ENCODE measurements at regions not wholly inside any gene's neighbourhood (a gene's known extent, or its start where the extent isn't known, plus 50 kb on each side); places are given as distances from the start of the nearest gene placed in this dataset.
"Not testable (repeated sequence)": the region's sequence is repeated elsewhere in the genome, so short reads cannot be mapped to it uniquely, and the experiment has no call there.

- Histone ChIP-seq H3K9me3 (no peaks in the 10 kb centered on the region), H3K4me2 (no peak overlapping the region), H3K4me3 (ENCODE audit: low read depth in 2 of 2, low read length in 1 of 2) (no peak overlapping the region), H3K27me3 (ENCODE audit: insufficient read depth) (no peaks in the 10 kb centered on the region), H3K36me3 (replicated peaks in 1 of 2; ENCODE audit: control insufficient read depth in 1 of 2, insufficient read depth in 2 of 2, low read length in 1 of 2) (no peaks in the 10 kb centered on the region), H3K9me2 (no peaks in the 10 kb centered on the region), H4K20me1 (ENCODE audit: insufficient read depth) (no peaks in the 10 kb centered on the region), H3K9ac (no peak overlapping the region), H3K4me1 (ENCODE audit: control insufficient read depth in 1 of 2, insufficient read depth in 2 of 2, low read depth in 1 of 2, low read length in 1 of 2) (no peaks in the 10 kb centered on the region), H3K27ac (ENCODE audit: low read depth in 2 of 2, low read length in 1 of 2) (no peak overlapping the region), H2AFZ (ENCODE audit: low read depth) (no peak overlapping the region), H3K79me2 (ENCODE audit: insufficient read depth) (no peaks in the 10 kb centered on the region), H3F3A (replicated peaks; ENCODE audit: insufficient read depth) (no peaks in the 10 kb centered on the region)
- no peak for DNase-seq
- POLR2A ChIA-PET: no interaction called here
- no peak for TF ChIP-seq REST (IDR thresholded peaks at IDR 0.05; ENCODE audit: low read depth, low read length)
- no peak for TF ChIP-seq FOXJ3 (CRISPR knock-in tag; IDR thresholded peaks at IDR 0.05)
- 87% methylated on average over 1 of the region's 1 CpG for WGBS (ENCODE audit: low lambda C conversion rate)
- CTCF ChIA-PET: no interaction called here
These were observed 437.1 kb upstream of the CBLB start for GRCh38 chr3:106305882-106306435.

DNA sequence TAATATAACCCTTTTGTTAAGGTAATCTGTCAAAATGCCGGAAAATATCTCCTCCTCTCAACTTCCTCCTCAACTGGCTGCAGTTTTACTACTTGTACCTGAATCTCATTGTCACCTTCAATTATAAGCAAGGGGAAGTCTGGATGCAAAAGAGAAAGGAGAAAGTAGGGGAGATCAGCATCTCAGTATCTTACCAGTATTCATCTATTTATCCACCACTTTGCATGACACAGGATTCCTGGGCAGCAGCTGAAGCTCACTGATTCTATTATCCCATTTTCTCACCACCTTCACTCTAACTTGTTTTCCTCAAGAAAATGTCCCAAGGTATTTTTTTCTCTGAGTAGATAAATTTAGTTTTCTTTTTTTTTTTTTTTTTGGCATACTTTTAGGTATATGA is 440.5 kb upstream of the CBLB start:
- no peaks in the 10 kb centered on the region for H3K27me3 ChIP-seq (ENCODE audit: insufficient read depth)
- DNase-seq: no peak
- H3K4me3 ChIP-seq (ENCODE audit: low read depth in 2 of 2, low read length in 1 of 2): no peak overlapping the region
- no peak overlapping the region for H3K9ac ChIP-seq
- no peak overlapping the region for H3K27ac ChIP-seq (ENCODE audit: low read depth in 2 of 2, low read length in 1 of 2)
- WGBS (ENCODE audit: low lambda C conversion rate): 93% methylated on average over 1 of the region's 1 CpG
- no peaks in the 10 kb centered on the region for H3K36me3 ChIP-seq (replicated peaks in 1 of 2; ENCODE audit: control insufficient read depth in 1 of 2, insufficient read depth in 2 of 2, low read length in 1 of 2)
- ChIA-PET CTCF (interaction anchor here (0.7 kb wide), 1 partner anchor 17 kb away, joined by 3 read pairs; no protein-coding TSS in a partner anchor), POLR2A (no interaction called here)
- H2AFZ ChIP-seq (ENCODE audit: low read depth): no peak overlapping the region
- no peaks in the 10 kb centered on the region for H3F3A ChIP-seq (replicated peaks; ENCODE audit: insufficient read depth)
- H4K20me1 ChIP-seq (ENCODE audit: insufficient read depth): no peaks in the 10 kb centered on the region
- TF ChIP-seq FOSL2 (IDR thresholded peaks at IDR 0.05; ENCODE audit: borderline replicate concordance, low read depth) (no peak), NFIC (IDR thresholded peaks at IDR 0.05; ENCODE audit: borderline replicate concordance) (no peak), RCOR1 (IDR thresholded peaks at IDR 0.05; ENCODE audit: low read length) (no peak), NRF1 (IDR thresholded peaks at IDR 0.05; ENCODE audit: low read depth, low read length) (no peak), GATA2 (CRISPR knock-in tag; IDR thresholded peaks at IDR 0.05) (no peak), RXRA (IDR thresholded peaks at IDR 0.05; ENCODE audit: borderline replicate concordance, low read depth) (no peak), ZBTB33 (IDR thresholded peaks at IDR 0.05; ENCODE audit: borderline replicate concordance, low read depth) (no peak), YY1 (IDR thresholded peaks at IDR 0.05; ENCODE audit: low read depth) (no peak), FOXM1 (IDR thresholded peaks at IDR 0.05; ENCODE audit: low read depth) (no peak)
- TF ChIP-seq, protein P1, sequence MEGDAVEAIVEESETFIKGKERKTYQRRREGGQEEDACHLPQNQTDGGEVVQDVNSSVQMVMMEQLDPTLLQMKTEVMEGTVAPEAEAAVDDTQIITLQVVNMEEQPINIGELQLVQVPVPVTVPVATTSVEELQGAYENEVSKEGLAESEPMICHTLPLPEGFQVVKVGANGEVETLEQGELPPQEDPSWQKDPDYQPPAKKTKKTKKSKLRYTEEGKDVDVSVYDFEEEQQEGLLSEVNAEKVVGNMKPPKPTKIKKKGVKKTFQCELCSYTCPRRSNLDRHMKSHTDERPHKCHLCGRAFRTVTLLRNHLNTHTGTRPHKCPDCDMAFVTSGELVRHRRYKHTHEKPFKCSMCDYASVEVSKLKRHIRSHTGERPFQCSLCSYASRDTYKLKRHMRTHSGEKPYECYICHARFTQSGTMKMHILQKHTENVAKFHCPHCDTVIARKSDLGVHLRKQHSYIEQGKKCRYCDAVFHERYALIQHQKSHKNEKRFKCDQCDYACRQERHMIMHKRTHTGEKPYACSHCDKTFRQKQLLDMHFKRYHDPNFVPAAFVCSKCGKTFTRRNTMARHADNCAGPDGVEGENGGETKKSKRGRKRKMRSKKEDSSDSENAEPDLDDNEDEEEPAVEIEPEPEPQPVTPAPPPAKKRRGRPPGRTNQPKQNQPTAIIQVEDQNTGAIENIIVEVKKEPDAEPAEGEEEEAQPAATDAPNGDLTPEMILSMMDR (IDR thresholded peaks at IDR 0.05): no peak
- H3K4me2 ChIP-seq: no peak overlapping the region
- H3K79me2 ChIP-seq (ENCODE audit: insufficient read depth): no peaks in the 10 kb centered on the region
- no peaks in the 10 kb centered on the region for H3K4me1 ChIP-seq (ENCODE audit: control insufficient read depth in 1 of 2, insufficient read depth in 2 of 2, low read depth in 1 of 2, low read length in 1 of 2)
- no peaks in the 10 kb centered on the region for H3K9me2 ChIP-seq
- H3K9me3 ChIP-seq: no peaks in the 10 kb centered on the region

DNA sequence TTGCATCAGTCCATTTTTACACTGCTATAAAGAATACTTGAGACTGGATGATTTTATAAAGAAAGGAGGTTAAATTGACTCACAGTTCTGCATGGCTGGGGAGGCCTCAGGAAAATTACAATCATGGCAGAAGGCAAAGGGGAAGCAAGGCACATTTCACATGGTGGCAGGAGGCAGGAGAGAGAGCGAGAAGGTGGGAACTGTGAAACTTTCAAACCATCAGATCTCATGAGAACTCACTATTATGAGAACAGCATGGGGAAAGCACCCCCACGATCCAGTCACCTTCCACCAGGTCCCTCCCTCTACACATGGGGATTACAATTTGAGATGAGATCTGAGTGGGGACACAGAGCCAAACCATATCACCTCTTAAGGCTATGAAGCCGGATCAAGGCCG is 441.0 kb upstream of the CBLB start:
- H3K4me3 ChIP-seq (ENCODE audit: low read depth in 2 of 2, low read length in 1 of 2); H3K27me3 ChIP-seq (ENCODE audit: insufficient read depth); H3K4me2 ChIP-seq; DNase-seq; H3K4me1 ChIP-seq (ENCODE audit: control insufficient read depth in 1 of 2, insufficient read depth in 2 of 2, low read depth in 1 of 2, low read length in 1 of 2); H3K9me2 ChIP-seq; H3K27ac ChIP-seq (ENCODE audit: low read depth in 2 of 2, low read length in 1 of 2); H3F3A ChIP-seq (replicated peaks; ENCODE audit: insufficient read depth); H4K20me1 ChIP-seq (ENCODE audit: insufficient read depth); POLR2A ChIA-PET; H3K36me3 ChIP-seq (replicated peaks in 1 of 2; ENCODE audit: control insufficient read depth in 1 of 2, insufficient read depth in 2 of 2, low read length in 1 of 2); H3K79me2 ChIP-seq (ENCODE audit: insufficient read depth); H2AFZ ChIP-seq (ENCODE audit: low read depth); H3K9ac ChIP-seq; H3K9me3 ChIP-seq: not testable (repeated sequence)
- WGBS (ENCODE audit: low lambda C conversion rate): 91% methylated on average over 4 of the region's 4 CpGs
- CTCF ChIA-PET: interaction anchor here (0.7 kb wide), 1 partner anchor 17 kb away, joined by 3 read pairs; no protein-coding TSS in a partner anchor

All from SK-N-SH (cell line).